Left forelimb (tissue), 1 donor: ENCODE measurements at regions not wholly inside any gene's neighbourhood (a gene's known extent, or its start where the extent isn't known, plus 50 kb on each side); places are given as distances from the start of the nearest gene placed in this dataset.

Source experiments
- DNase-seq: peaks from one replicate; pipeline ENCODE4 v3.0.0-alpha.2; 2018; ENCODE audit warnings: low spot score

- no peak for DNase-seq
These were observed 68.9 kb upstream of the FOXK1 start for GRCh38 chr7:4612939-4613841.

- DNase-seq: no peak
These were observed 68.1 kb upstream of the FOXK1 start for GRCh38 chr7:4613846-4614548.

GRCh38 chr7:4616116-4616515 lies 66.0 kb upstream of the FOXK1 start:
- no peak for DNase-seq

GRCh38 chr7:4621396-4621795 lies 60.7 kb upstream of the FOXK1 start:
- DNase-seq: no peak

- no peak for DNase-seq
These were observed 55.7 kb upstream of the FOXK1 start for GRCh38 chr7:4626318-4626845.

- no peak for DNase-seq
These were observed 52.7 kb upstream of the FOXK1 start for GRCh38 chr7:4629287-4629895.

- peak; percentile 76 for DNase-seq
These were observed 50.5 kb upstream of the FOXK1 start for GRCh38 chr7:4631380-4632179.
